K562 (cell line): ENCODE measurements at regions not wholly inside any gene's neighbourhood (a gene's known extent, or its start where the extent isn't known, plus 50 kb on each side); places are given as distances from the start of the nearest gene placed in this dataset.

Experiments used
- CXXC5 ChIP-seq: fragments of 250-450 bp; sonication (Bioruptor Pico); IDR thresholded peaks from 2 replicates; pipeline ENCODE4 v1.8.0; 2022; ENCODE audit warnings: inconsistent platforms, mild to moderate bottlenecking, moderate library complexity
- TF ChIP-seq, protein P1 (sequence below): fragments of 450-650 bp; IDR thresholded peaks from 2 replicates; pipeline ENCODE4 v1.6.1; 2016; ENCODE audit warnings: low read depth

DNA sequence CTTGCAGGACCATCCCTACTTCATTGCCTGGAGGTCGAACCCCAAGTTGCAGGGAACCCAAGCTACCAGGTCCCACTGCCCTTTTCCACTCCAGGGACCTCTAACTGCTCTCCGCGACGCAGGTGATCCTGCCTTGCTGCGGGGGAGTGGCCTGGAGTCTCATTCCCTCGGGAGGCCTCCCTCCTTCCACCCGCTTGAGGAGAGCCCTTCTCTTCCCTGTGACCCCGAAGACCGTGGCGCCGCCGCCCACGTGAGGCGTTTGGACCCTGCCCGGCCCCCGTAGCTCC, 63.0 kb upstream of the AGTPBP1 start (continued):
- TF ChIP-seq, protein P1, sequence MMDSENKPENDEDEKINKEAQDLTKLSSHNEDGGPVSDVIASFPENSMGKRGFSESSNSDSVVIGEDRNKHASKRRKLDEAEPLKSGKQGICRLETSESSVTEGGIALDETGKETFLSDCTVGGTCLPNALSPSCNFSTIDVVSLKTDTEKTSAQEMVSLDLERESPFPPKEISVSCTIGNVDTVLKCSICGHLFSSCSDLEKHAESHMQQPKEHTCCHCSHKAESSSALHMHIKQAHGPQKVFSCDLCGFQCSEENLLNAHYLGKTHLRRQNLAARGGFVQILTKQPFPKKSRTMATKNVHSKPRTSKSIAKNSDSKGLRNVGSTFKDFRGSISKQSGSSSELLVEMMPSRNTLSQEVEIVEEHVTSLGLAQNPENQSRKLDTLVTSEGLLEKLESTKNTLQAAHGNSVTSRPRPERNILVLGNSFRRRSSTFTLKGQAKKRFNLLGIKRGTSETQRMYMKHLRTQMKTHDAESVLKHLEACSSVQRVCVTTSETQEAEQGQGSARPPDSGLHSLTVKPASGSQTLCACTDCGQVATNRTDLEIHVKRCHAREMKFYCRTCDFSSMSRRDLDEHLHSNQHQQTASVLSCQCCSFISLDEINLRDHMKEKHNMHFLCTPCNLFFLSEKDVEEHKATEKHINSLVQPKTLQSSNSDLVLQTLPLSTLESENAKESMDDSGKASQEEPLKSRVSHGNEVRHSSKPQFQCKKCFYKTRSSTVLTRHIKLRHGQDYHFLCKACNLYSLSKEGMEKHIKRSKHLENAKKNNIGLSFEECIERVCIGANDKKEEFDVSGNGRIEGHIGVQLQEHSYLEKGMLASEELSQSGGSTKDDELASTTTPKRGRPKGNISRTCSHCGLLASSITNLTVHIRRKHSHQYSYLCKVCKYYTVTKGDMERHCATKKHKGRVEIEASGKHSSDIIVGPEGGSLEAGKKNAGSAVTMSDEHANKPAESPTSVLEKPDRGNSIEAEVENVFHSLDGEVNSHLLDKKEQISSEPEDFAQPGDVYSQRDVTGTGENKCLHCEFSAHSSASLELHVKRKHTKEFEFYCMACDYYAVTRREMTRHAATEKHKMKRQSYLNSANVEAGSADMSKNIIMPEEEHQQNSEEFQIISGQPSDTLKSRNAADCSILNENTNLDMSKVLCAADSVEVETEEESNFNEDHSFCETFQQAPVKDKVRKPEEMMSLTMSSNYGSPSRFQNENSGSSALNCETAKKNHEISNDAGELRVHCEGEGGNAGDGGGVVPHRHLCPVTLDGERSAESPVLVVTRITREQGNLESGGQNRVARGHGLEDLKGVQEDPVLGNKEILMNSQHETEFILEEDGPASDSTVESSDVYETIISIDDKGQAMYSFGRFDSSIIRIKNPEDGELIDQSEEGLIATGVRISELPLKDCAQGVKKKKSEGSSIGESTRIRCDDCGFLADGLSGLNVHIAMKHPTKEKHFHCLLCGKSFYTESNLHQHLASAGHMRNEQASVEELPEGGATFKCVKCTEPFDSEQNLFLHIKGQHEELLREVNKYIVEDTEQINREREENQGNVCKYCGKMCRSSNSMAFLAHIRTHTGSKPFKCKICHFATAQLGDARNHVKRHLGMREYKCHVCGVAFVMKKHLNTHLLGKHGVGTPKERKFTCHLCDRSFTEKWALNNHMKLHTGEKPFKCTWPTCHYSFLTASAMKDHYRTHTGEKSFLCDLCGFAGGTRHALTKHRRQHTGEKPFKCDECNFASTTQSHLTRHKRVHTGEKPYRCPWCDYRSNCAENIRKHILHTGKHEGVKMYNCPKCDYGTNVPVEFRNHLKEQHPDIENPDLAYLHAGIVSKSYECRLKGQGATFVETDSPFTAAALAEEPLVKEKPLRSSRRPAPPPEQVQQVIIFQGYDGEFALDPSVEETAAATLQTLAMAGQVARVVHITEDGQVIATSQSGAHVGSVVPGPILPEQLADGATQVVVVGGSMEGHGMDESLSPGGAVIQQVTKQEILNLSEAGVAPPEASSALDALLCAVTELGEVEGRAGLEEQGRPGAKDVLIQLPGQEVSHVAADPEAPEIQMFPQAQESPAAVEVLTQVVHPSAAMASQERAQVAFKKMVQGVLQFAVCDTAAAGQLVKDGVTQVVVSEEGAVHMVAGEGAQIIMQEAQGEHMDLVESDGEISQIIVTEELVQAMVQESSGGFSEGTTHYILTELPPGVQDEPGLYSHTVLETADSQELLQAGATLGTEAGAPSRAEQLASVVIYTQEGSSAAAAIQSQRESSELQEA, result peak; percentile 88
- 0 out of 2 replicates have a peak, but pooled peaks have one; percentile 7 for TF ChIP-seq CXXC5
